PC-9 (cell line): ENCODE measurements at regions not wholly inside any gene's neighbourhood (a gene's known extent, or its start where the extent isn't known, plus 50 kb on each side); places are given as distances from the start of the nearest gene placed in this dataset.

Experiments
- EZH2 ChIP-seq: fragments of 200-600 bp; sonication (generic); IDR thresholded peaks from 2 replicates; pipeline ENCODE4 v1.8.0; 2017; ENCODE audit warnings: antibody characterized with exemption, low read depth
- TF ChIP-seq, protein P1 (sequence below): fragments of 200-600 bp; sonication (generic); conservative IDR thresholded peaks from 2 replicates; pipeline ENCODE4 v1.6.1; 2017; ENCODE audit warnings: mixed run types, antibody characterized with exemption, mild to moderate bottlenecking, moderate library complexity

DNA sequence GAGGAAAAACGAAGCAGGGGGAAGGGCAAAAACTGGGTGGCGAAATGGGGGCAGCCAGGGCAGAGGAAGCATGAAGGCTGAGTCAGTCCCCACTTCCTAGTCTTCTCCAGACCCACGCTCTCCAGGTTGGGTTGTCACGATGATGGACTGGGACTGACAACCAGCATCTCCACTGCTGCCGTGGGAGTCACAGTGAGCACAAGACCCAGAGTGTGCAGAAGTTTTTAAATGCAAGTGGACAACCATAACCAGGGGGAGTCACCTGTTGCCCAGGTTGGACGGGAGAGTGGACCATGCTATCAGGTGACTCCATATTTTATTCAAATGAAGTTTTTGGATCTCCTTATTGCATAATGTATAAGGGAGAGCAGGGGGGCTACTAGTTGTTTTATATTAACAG, 511.4 kb upstream of the ZFP42 start:
- TF ChIP-seq, protein P1, sequence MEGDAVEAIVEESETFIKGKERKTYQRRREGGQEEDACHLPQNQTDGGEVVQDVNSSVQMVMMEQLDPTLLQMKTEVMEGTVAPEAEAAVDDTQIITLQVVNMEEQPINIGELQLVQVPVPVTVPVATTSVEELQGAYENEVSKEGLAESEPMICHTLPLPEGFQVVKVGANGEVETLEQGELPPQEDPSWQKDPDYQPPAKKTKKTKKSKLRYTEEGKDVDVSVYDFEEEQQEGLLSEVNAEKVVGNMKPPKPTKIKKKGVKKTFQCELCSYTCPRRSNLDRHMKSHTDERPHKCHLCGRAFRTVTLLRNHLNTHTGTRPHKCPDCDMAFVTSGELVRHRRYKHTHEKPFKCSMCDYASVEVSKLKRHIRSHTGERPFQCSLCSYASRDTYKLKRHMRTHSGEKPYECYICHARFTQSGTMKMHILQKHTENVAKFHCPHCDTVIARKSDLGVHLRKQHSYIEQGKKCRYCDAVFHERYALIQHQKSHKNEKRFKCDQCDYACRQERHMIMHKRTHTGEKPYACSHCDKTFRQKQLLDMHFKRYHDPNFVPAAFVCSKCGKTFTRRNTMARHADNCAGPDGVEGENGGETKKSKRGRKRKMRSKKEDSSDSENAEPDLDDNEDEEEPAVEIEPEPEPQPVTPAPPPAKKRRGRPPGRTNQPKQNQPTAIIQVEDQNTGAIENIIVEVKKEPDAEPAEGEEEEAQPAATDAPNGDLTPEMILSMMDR, result no peak
- TF ChIP-seq EZH2, result no peak
